Activated CD4-positive, alpha-beta T cell treated with anti-CD3 and anti-CD28 coated beads for 48 hours (primary cell): ENCODE measurements at regions not wholly inside any gene's neighbourhood (a gene's known extent, or its start where the extent isn't known, plus 50 kb on each side); places are given as distances from the start of the nearest gene placed in this dataset.

Experiments used
- DNase-seq: peaks from one replicate; pipeline ENCODE4 v3.0.0-alpha.2; 2020

DNA sequence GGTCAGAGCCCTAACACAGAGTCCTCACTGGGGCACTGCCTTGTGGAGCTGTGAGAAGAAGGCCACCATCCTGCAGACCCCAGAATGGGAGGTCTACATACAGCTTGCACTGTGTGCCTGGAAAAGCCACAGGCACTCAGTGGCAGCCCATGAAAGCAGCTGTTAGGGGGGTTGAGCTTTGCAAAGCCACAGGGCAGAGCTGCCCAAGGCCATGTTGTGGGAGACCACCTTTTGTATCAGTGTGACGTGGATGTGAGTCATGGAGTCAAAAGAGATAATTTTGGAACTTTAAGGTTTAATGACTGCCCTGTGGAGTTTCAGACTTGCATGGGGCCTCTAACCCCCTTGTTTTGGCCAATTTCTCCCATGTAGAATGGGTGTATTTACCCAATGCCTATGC lies 52.9 kb upstream of the TPRG1 start:
- DNase-seq = no peak

DNA sequence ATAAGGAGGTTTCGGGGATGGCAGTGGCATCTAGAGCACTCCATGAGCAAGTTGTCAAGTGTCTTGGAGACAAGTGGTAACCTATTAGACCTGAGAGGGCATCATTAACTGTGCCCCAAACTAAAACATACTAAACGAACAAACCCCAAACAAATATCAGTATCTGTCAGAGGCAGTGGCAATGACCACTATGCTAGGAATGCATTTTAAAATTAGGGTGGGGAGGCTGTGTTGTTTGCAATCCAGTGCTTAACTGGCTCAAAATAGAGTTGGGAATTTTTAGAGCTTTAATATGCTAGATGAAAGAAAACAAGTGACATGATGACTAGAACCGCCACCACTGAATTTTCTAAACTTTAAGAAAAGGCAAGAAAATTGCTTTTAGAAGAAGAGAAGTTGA lies 51.8 kb upstream of the TPRG1 start:
- no peak for DNase-seq

DNA sequence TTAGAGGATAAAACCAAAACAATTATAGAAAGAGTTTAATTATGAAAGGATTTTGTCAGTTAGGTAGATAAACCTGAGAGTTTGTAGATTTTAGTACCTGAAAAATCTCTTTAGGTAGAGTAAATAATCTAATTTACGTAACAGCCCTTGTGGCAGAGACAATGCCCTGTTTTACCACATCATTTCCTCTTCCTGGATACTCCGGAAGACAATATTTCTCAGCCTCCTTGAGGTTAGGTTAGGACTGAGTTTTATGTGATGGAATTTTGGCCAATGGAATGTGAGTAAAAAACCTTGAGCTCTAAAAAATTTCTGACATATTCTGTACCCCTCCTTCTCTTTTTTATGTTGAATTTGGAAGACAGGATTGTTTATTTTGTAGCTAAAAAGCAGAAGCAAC lies 50.7 kb upstream of the TPRG1 start:
- no peak for DNase-seq
